HG02763 (cell line): ENCODE measurements at regions not wholly inside any gene's neighbourhood (a gene's known extent, or its start where the extent isn't known, plus 50 kb on each side); places are given as distances from the start of the nearest gene placed in this dataset.
"Not testable (repeated sequence)": the region's sequence is repeated elsewhere in the genome, so short reads cannot be mapped to it uniquely, and the experiment has no call there.

Source experiments
- ATAC-seq: cut with Tn5 transposase; IDR thresholded peaks from one replicate; pipeline ENCODE4 v1.9.1; 2021; ENCODE audit warnings: mild to moderate bottlenecking, moderate library complexity; ENCODE audit not compliant: unreplicated experiment

GRCh38 chr3:16072420-16073110, 101.9 kb upstream of the GALNT15 start:
- no peak for ATAC-seq

GRCh38 chr3:16073203-16073602, 101.3 kb upstream of the GALNT15 start:
- no peak for ATAC-seq

DNA sequence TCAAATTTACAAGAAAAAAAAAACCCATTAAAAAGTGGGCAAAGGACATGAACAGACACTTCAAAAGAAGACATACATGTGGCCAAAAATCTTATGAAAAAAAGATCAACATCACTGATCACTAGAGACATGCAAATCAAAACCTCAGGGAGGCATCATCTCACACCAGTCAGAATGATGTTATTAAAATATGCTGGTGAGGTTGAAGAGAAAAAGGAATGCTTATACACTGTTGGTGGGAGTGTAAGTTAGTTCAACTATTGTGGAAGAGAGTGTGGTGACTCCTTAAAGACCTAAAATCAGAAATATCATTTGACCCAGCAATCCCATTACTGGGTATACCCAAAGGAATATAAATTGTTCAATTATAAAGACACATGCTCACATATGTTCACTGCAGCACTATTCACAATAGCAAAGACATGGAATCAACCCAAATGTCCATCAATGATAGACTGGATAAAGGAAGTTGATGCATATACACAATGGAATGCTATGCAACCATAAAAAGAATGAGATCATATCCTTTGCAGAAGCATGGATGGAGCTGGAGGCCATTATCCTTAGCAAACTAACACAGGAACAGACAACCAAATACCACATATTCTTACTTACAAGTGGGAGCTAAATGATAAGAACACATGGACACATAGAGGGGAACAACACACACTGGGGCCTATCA, 100.3 kb upstream of the GALNT15 start:
- ATAC-seq, result not testable (repeated sequence)

DNA sequence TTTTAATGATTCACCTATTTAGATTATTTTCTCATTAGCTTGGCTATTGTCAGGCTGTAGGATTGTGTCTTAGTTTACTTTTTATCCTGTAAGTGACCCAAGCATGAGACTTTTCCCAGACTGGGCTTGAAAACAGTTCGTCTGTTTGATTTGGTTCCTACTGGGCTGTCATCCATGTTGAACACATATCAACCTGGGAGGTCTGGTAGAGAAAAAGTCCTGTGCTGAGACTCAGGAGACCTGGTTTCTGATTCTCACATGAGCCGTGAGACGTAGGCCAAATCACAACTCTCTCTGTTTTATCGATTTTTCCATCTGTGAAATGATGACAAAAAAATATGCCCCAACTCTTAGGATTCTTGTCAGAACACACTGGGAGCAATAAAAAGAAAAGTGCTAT, 98.8 kb upstream of the GALNT15 start:
- no peak for ATAC-seq

DNA sequence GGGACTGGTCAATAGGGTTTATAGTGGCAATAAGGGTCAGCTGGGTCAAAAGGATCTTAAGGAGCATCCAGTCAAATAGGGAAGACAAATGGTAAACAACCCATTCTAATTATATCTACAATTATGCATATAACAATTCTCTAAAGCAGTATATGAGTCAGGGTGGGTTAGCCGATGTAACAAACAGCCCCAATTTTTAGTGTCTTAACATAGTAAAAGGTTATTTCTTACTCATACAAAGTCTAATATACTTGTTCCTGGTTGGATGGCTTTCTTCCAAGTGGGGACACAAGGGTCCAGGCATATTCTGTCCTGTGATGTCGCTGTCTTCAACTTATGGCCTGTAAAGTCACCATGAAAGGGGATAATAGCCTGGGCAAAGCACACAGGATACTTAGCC, 97.9 kb upstream of the GALNT15 start:
- ATAC-seq, result no peak

- ATAC-seq, result not testable (repeated sequence)
These were observed 97.3 kb upstream of the GALNT15 start for GRCh38 chr3:16077146-16077545.

DNA sequence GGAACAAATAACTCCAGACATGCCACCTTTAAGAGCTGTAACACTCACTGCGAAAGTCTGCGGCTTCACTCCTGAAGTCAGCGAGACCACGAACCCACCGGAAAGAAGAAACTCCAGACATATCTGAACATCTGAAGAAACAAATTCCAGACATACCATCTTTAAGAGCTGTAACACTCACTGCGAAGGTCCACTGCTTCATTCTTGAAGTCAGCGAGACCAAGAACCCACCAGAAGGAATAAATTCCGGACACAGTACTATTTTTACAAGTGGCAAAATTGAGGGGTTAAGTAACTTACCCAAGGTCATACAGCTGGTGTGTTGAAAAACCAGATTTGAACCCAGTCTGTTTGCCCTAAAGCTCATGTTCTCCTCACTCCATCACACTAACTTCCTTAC, 96.8 kb upstream of the GALNT15 start:
- ATAC-seq, result not testable (repeated sequence)

DNA sequence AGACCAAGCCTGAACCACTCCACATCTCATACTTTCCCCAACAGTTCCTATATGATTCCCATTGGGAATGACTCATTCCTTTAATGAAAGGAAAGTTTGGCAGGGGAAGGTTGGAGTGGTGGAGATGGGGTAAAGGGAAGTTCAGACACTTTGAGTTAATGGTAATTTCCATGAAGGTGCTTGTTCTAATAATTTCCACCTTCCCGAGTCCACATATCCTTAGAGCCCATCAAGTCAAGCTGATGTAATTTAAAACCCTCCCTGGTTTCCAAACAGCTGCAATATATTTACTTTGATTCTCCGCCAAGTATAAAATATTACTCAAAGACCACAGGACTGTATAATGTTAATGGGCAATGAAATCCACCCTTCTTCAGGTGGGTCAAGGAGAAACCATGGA, 95.0 kb upstream of the GALNT15 start:
- ATAC-seq, result no peak

DNA sequence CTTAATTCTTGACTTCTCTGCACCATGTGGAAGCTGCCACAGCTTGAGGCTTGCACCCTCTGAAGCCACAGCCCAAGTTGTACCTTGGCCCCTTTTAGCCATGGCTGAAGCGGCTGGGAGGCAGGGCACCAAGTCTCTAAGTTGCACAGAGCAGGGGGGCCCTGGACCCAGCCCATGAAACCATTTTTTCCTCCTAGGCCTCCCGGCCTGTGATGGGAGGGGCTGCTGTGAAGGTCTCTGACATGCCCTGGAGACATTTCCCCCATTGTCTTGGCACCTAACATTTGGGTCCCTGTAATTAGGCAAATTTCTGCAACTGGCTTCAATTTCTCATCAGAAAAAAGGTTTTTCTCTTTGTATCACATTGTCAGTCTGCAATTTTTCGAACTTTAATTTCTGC, 92.8 kb upstream of the GALNT15 start:
- no peak for ATAC-seq

DNA sequence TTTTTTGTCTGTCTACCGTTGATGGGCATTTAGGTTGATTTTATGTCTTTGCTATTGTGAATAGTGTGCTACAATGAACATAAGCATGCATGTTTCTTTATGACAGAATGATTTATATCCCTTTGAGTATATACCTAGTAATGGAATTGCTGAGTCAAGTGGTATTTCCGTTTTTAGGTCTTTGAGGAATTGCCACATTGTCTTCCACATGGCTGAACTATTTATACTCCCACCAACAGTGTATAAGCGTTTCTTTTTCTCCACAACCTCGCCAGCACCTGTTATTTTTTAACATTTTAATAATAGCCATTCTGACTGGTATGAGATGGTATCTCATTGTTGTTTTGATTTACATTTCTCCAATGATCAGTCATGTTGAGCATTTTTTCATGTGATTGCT, 89.6 kb upstream of the GALNT15 start:
- ATAC-seq, result no peak

DNA sequence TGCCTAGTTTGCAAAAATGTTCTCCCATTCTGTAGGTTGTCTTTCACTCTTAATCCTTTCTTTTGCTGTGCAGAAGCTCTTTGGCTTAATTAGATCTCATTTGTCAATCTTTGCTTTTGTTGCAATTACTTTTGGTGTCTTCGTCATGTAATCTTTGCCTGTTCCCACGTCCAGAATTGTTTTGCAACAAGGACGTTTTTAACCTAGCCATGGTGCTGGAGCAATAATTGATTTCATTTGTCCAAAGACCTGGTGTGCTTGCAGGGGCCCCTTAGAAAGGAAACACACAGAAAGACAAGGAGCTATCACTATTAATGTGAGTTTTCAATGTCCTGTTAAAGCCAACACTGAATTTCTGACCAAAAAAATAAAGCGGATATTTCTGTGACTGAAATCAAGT, 89.1 kb upstream of the GALNT15 start:
- no peak for ATAC-seq

- no peak for ATAC-seq
These were observed 88.4 kb upstream of the GALNT15 start for GRCh38 chr3:16085884-16086608.

DNA sequence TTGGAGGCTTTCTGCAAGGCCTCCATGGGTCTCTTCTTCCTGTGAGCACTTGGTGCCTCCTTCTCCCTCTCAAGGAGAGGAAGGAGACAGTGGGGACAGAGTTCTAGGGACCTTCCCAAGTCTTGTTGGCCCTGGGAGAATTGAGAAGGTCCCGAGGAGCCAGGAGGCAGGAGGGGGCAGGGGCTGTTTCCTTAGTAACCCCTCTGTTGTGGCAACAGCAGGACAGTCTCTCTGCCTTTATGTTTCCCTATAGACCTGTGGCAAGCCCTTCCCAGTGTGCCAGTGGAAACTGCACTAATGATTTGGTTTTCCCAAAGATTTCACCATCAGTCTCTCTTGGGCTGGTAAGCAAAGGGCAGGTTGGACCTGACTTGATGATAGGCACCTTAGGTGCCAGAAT, 87.8 kb upstream of the GALNT15 start:
- ATAC-seq, result no peak

- ATAC-seq, result no peak
These were observed 86.0 kb upstream of the GALNT15 start for GRCh38 chr3:16088496-16088895.

- no peak for ATAC-seq
These were observed 85.0 kb upstream of the GALNT15 start for GRCh38 chr3:16089521-16089920.

DNA sequence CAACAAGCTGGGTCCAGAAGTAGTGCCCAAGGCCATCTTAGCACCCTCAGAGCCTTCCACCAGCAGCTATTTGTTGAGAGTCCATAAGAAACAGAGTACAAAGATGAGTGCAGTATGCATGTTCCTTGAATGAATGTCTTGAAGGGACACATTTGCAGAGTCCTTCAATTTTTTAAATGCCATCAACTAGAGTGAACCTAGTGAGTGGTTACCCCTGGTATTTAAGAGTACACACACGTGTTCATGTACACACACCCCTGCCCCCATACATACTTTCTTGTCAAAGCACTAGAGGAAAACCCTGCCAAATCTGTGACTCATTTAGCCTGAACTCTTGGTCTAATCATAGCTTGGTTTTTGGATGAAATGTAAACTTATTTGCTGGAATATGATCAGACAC, 84.5 kb upstream of the GALNT15 start:
- ATAC-seq, result no peak

- no peak for ATAC-seq
These were observed 83.8 kb upstream of the GALNT15 start for GRCh38 chr3:16090706-16091105.

DNA sequence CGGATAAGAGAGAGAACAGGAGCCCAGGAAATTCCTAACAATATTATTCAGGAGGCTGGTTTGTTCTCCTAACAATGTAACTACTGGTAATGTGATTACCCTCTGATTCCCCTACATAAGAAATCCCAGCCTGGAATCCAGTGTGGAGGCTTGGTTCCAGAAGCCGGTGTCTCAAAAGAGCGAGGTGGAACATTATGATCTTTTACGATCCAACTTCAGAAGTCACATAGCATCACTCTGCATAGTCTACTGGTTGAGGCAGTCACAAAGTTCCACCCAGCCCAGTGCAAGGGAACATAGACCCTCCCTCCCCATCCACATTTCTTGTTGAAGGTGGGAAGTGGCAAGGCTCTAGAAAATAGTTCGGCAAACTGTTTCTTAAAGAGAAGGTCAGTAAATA, 81.6 kb upstream of the GALNT15 start:
- no peak for ATAC-seq

DNA sequence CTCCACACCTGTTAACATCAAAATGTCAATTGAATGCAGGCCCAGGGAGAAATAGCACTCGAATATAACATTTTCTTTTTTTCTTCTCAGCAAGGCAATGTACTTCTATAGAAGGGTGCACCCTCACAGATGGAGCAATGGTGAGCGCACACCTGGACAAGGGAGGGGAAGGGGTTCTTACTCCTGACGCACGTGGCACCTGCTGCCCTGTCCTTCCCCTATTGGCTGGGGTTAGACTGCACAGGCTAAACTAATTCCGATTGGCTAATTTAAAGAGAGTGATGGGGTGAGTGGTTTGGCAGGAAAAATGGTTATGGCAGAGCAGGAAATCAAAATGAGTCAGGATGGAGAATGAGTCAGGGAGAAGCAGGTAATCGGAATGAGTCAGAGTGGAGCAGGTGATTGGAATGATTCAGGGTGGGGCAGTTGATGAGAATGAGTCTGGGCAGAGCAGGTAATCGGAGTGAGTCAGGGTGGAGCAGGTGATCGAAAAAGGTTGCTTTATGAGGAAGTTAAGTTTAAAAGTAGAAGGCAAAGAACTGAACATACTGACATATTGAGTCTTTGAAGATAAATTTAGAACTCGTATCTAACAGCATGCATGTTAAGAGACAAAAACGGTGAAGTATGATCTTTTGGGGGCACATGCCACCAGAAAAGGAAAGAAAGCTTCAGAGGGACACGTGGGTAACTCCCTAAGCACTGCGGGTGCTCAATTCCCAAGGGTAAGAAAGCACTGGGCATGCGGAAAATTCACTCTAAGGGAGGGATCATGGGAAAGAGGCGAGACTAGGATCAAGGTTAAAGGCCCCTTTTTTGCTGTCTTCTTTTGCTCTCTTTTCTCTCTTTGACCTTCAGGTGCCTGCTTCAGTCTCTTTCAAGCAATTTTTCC, 72.9 kb upstream of the GALNT15 start:
- no peak for ATAC-seq

GRCh38 chr3:16102187-16102561, 72.3 kb upstream of the GALNT15 start:
- ATAC-seq, result no peak

GRCh38 chr3:16102905-16103364, 71.5 kb upstream of the GALNT15 start:
- no peak for ATAC-seq
